ENCODE measurements at regions not wholly inside any gene's neighbourhood (a gene's known extent, or its start where the extent isn't known, plus 50 kb on each side); places are given as distances from the start of the nearest gene placed in this dataset.

- Histone ChIP-seq H3K4me3 (no peak overlapping the region), H3K27ac (no peak overlapping the region), H3K9me3 (no peaks in the 10 kb centered on the region), H3K27me3 (replicated peaks; ENCODE audit: insufficient read depth) (no peaks in the 10 kb centered on the region), H3K36me3 (no peaks in the 10 kb centered on the region), H3K4me1 (ENCODE audit: control insufficient read depth in 1 of 2, low read depth in 2 of 2) (peaks cover 0 to 3% of the 10 kb centered on the region in 2 donors)
- TF ChIP-seq CTCF (IDR thresholded peaks at IDR 0.05), result no peak
- ATAC-seq (ENCODE audit: insufficient number of reproducible peaks, low FRiP score, low read depth) (no peak), DNase-seq (ENCODE audit: low spot score) (no peak)
These were observed 445.7 kb upstream of the BCHE start for GRCh38 chr3:166282931-166283330.

- Histone ChIP-seq H3K4me3 (no peak overlapping the region), H3K36me3 (no peaks in the 10 kb centered on the region), H3K27me3 (replicated peaks; ENCODE audit: insufficient read depth) (no peaks in the 10 kb centered on the region), H3K4me1 (ENCODE audit: control insufficient read depth in 1 of 2, low read depth in 2 of 2) (peaks cover 0 to 3% of the 10 kb centered on the region in 2 donors), H3K27ac (no peak overlapping the region), H3K9me3 (no peaks in the 10 kb centered on the region)
- DNase-seq (ENCODE audit: low spot score), result no peak
- ATAC-seq (ENCODE audit: insufficient number of reproducible peaks, low FRiP score, low read depth), result no peak
- TF ChIP-seq CTCF (IDR thresholded peaks at IDR 0.05), result no peak
These were observed 442.4 kb upstream of the BCHE start for GRCh38 chr3:166279636-166280035.

GRCh38 chr3:166275024-166275390 lies 437.8 kb upstream of the BCHE start:
- no peak for TF ChIP-seq CTCF (IDR thresholded peaks at IDR 0.05)
- H3K27ac ChIP-seq, result no peak overlapping the region
- DNase-seq (ENCODE audit: low spot score) (no peak), ATAC-seq (ENCODE audit: insufficient number of reproducible peaks, low FRiP score, low read depth) (no peak)
- H3K4me3 ChIP-seq, result no peak overlapping the region
- H3K27me3 ChIP-seq (replicated peaks; ENCODE audit: insufficient read depth), result no peaks in the 10 kb centered on the region
- no peaks in the 10 kb centered on the region for H3K4me1 ChIP-seq (ENCODE audit: control insufficient read depth in 1 of 2, low read depth in 2 of 2)
- H3K9me3 ChIP-seq, result no peaks in the 10 kb centered on the region
- H3K36me3 ChIP-seq, result no peaks in the 10 kb centered on the region

GRCh38 chr3:166274351-166275023 lies 437.3 kb upstream of the BCHE start:
- Histone ChIP-seq H3K36me3 (no peaks in the 10 kb centered on the region), H3K4me3 (no peak overlapping the region), H3K9me3 (no peaks in the 10 kb centered on the region), H3K4me1 (ENCODE audit: control insufficient read depth in 1 of 2, low read depth in 2 of 2) (no peaks in the 10 kb centered on the region), H3K27ac (no peak overlapping the region), H3K27me3 (replicated peaks; ENCODE audit: insufficient read depth) (no peaks in the 10 kb centered on the region)
- ATAC-seq (ENCODE audit: insufficient number of reproducible peaks, low FRiP score, low read depth), result no peak
- no peak for DNase-seq (ENCODE audit: low spot score)
- TF ChIP-seq CTCF (IDR thresholded peaks at IDR 0.05), result no peak

GRCh38 chr3:166270429-166270828 lies 433.2 kb upstream of the BCHE start:
- Histone ChIP-seq H3K9me3 (no peaks in the 10 kb centered on the region), H3K27me3 (replicated peaks; ENCODE audit: insufficient read depth) (no peaks in the 10 kb centered on the region), H3K36me3 (no peaks in the 10 kb centered on the region), H3K27ac (no peak overlapping the region), H3K4me3 (no peak overlapping the region), H3K4me1 (ENCODE audit: control insufficient read depth in 1 of 2, low read depth in 2 of 2) (no peaks in the 10 kb centered on the region)
- DNase-seq (ENCODE audit: low spot score), result no peak
- TF ChIP-seq CTCF (IDR thresholded peaks at IDR 0.05), result no peak
- no peak for ATAC-seq (ENCODE audit: insufficient number of reproducible peaks, low FRiP score, low read depth)
